HUES6 (cell line): ENCODE measurements at regions not wholly inside any gene's neighbourhood (a gene's known extent, or its start where the extent isn't known, plus 50 kb on each side); places are given as distances from the start of the nearest gene placed in this dataset.

Experiments used
- H3K27ac ChIP-seq: 2 replicates; pipeline ENCODE4 v1.7.0; 2013; ENCODE audit warnings: low read depth, mild to moderate bottlenecking, low read length, inconsistent platforms
- H3K27me3 ChIP-seq: 2 replicates; pipeline ENCODE4 v1.6.1; 2013; ENCODE audit warnings: low read length; ENCODE audit not compliant: control insufficient read depth, insufficient read depth
- H3K36me3 ChIP-seq: 2 replicates; pipeline ENCODE4 v1.6.1; 2013; ENCODE audit warnings: low read length; ENCODE audit not compliant: control insufficient read depth, insufficient read depth
- H3K4me1 ChIP-seq: 2 replicates; pipeline ENCODE4 v1.6.1; 2013; ENCODE audit warnings: low read length; ENCODE audit not compliant: control insufficient read depth, insufficient read depth
- H3K4me3 ChIP-seq: 2 replicates; pipeline ENCODE4 v1.5.1; 2013; ENCODE audit warnings: low read depth, low read length
- H3K9ac ChIP-seq: one replicate; pipeline ENCODE4 v1.6.1; 2013; ENCODE audit warnings: mild to moderate bottlenecking, low read length
- H3K9me3 ChIP-seq: 2 replicates; pipeline ENCODE4 v1.6.1; 2013; ENCODE audit warnings: low read depth, low read length; ENCODE audit not compliant: control insufficient read depth, insufficient read depth

DNA sequence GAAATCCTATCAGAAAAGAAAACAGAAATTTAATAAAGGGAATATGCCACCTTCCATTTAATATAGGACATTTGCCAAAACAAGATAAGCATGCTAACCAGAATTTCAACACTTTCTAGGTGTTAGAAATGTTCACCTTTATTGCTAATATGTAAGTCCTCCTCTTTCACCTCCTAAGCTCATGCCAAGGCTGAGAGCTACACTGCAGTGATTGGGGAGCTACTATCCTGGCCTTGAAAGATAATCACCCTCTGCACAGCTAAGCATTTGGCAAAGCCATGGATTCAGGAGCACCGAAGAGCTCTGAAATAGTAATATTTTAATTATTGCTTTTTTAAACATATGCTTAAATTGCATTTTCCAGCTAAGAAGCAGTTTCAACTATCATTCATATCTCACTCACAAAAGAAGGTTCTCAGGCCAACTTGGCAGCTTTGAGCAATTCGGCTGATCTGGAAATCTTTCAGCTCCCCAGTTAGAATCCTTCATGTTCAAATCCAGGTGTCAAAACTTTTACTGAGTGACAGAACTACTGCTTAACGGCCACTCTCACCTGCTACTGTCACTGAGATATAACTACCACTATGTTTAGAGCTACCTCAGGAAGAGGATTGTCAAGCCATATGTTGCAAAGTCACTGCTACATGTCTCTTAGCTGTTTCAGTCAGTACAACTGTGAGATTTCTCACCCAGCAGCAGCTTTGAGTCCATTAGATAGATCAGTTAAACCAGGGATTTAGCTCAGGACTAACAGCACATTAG lies 302.0 kb downstream of the NFIB start:
- no peaks in the 10 kb centered on the region for H3K9me3 ChIP-seq
- no peaks in the 10 kb centered on the region for H3K36me3 ChIP-seq
- no peak overlapping the region for H3K4me3 ChIP-seq
- 0 out of 2 replicates have a peak, but pooled peaks cover 2% of the 10 kb centered on the region for H3K4me1 ChIP-seq
- no peaks in the 10 kb centered on the region for H3K27me3 ChIP-seq
- no peak overlapping the region for H3K27ac ChIP-seq
- no peak overlapping the region for H3K9ac ChIP-seq

DNA sequence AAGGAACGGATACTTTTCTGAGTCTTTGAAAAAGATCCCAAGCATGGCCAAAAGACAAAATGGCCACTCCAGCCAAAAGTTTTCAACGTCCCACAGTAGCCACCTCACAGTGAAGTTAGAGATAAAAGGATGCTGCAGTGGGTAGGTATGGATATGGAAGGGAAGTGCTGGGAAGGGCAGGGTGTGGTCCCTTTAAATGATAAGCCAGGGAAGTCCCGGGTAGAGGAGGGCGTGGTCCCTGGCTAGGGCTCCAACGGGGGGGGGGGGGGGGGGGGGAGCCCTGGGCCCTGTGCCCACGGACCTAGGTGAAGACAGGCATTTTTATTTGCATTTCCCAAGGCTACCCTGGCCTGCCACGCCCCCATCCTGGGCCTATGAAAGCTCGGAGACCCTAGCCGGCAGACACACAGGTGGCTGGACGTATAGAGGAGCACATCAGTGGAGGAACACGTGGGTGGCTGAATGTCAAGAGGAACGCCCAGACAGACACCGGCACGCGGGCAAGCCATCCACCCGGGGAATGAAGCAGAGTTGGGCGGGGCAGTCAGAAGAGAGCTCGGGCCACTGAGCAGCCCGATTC lies 306.7 kb downstream of the NFIB start:
- Histone ChIP-seq H3K4me3 (no peak overlapping the region), H3K9ac (no peak overlapping the region), H3K9me3 (0 out of 2 replicates have a peak, but pooled peaks cover 2% of the 10 kb centered on the region)

DNA sequence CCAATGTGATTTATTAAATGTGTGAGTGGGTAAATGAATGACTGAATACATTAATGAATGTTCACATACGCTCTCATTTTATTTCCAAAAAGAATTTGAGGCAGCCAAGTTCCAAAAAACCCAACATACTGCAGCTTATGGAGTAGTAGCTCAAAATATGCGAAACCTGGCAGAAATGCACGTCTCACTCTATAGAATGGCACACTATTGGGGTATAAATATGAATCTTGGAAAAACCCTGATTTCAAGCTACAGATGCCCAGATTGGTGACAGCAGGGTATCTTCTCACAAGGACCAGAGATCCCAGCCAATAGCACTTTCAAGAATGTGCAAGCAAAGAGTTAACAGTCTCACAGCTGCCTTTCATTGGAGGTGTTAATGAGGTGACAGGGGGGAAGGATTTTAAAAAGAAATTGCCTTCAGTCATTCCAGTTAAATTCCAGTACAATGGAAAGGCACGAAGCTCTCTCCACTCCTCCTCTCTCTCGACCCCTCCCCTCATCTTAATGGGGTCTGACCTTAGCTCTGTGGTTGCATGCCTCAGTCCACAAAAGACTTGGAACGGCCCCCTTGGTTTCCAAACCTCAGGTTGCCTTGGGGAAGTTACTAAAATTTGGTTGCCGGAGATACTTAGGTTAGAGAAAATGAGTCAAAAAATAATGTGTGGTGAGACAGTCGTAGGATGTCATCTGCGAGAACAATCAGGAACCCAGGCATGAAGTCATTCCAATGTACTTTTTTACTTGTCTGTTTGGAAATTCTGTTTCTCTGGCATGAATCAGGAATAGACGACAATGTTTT lies 307.4 kb downstream of the NFIB start:
- Histone ChIP-seq H3K9me3 (0 out of 2 replicates have a peak, but pooled peaks cover 2% of the 10 kb centered on the region), H3K4me1 (0 out of 2 replicates have a peak, but pooled peaks cover 5% of the 10 kb centered on the region), H3K36me3 (no peaks in the 10 kb centered on the region), H3K27me3 (no peaks in the 10 kb centered on the region), H3K9ac (no peak overlapping the region), H3K4me3 (no peak overlapping the region), H3K27ac (no peak overlapping the region)

More for the DNA sequence above, 306.7 kb downstream of the NFIB start:
- H3K36me3 ChIP-seq: no peaks in the 10 kb centered on the region
- H3K27me3 ChIP-seq: no peaks in the 10 kb centered on the region
- H3K27ac ChIP-seq: no peak overlapping the region
- 0 out of 2 replicates have a peak, but pooled peaks cover 5% of the 10 kb centered on the region for H3K4me1 ChIP-seq

DNA sequence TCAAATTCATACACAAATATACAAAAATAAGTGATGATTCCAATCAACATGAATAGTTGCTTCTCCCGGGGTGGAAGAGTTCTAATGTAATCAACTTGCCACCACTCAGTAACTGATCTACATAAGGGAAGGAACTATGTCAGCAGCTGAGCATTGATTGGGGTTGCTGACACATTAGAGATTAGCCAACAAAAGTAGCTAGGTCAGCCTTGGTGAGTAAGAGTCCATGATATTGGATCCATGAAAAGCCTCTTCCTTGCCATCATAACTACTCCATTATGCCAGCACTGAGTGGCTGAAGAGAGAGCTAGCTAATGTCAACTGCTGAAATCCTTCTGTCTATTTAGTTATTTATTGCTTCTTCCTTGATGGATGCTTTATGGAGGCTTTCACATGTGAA lies 309.8 kb downstream of the NFIB start:
- Histone ChIP-seq H3K9me3 (0 out of 2 replicates have a peak, but pooled peaks cover 2% of the 10 kb centered on the region), H3K4me3 (no peak overlapping the region)

DNA sequence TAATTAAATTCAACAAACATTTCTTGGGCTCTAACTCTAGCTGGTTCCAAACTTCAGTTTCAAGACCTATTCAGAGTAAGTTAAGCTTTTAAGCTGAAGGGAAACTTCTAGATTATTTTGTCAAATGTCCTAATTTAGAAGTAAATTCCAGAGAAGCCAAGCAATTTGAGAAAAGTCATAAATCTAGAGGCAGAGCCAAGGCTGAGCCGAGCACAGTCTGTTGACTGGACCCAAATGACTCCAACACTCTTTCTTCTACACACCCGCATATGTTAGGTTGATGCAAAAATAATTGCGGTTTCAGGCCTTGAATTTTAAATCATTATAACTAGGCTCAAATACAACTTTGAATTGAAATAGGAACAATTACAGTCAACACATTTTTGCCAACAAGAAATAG lies 319.7 kb downstream of the NFIB start:
- no peaks in the 10 kb centered on the region for H3K4me1 ChIP-seq
- H3K9ac ChIP-seq: no peak overlapping the region
- H3K27me3 ChIP-seq: no peaks in the 10 kb centered on the region
- no peak overlapping the region for H3K27ac ChIP-seq
- H3K4me3 ChIP-seq: no peak overlapping the region
- no peaks in the 10 kb centered on the region for H3K9me3 ChIP-seq
- no peaks in the 10 kb centered on the region for H3K36me3 ChIP-seq

More for the DNA sequence above, 309.8 kb downstream of the NFIB start:
- Histone ChIP-seq H3K27ac (no peak overlapping the region), H3K4me1 (0 out of 2 replicates have a peak, but pooled peaks cover 5% of the 10 kb centered on the region), H3K27me3 (no peaks in the 10 kb centered on the region), H3K36me3 (no peaks in the 10 kb centered on the region), H3K9ac (no peak overlapping the region)

DNA sequence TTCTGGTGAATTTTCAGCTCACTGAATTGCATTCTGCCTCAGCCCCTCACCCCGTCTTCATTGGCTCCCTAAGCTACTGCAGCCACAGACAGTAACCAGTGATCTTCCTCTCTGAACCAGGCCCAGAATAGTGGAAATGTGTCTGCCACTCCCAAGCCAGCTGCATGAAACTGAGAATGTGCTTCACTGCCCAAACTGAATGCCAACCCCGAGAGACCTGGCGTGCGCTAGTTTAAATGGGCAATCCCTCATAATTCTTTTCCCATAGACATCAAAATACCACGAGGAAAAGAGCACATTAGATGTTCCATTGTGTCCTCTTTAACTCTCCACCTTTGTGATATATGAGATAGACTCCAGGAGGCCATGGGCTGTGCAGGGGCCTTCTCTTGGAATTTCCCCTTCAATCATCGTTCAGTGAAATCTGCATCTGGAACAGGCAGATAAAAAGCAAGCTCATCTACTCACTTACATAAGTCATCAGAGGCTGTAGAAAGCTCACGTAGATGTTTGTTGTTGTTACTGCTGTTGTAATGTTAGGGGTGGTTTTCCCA lies 320.2 kb downstream of the NFIB start:
- Histone ChIP-seq H3K4me3 (no peak overlapping the region), H3K27me3 (no peaks in the 10 kb centered on the region), H3K36me3 (no peaks in the 10 kb centered on the region)

DNA sequence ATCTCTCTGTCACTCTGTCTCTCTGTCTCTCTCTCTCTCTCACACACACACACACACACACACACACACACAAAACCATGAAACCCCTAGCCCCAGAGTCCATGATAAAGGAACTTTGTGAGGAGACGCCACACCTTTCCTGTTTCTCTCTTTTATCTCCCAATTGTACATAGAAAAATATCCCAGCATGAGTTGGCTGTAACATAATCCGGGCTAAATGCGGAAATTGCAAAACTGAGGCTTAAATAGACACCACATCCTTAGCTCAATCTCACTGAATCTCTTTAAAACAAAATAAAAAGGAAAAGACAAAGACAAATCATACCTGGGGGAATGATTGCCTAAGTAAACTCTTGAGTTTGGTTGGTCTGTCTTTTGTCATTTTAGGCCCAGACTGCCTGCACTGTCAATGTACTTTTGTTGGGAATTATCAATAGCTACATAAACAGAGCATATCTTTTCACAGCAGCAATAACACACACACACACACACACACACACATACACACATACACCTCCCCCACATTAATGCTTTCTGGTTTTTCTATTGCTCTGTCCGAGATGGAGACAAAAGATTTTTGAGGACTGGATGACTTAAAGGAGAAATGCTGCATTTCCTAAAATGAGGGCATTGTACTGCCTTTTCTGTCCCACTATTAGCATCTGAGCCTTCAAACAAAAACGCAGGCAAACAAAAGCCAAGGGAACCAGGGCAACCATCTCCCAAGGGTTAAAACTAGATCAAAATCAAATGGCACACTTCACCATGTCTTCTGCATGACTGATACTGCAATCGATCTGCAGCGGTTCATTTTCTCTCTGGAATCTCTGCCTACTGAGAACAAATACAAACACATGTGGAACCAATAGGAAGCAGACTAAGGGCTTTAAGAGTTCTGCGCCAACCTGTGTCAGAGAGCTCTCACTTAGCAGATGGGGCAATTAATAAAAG lies 321.5 kb downstream of the NFIB start:
- Histone ChIP-seq H3K36me3 (no peaks in the 10 kb centered on the region), H3K27me3 (no peaks in the 10 kb centered on the region), H3K4me1 (no peaks in the 10 kb centered on the region), H3K27ac (no peak overlapping the region), H3K9ac (no peak overlapping the region), H3K4me3 (no peak overlapping the region), H3K9me3 (no peaks in the 10 kb centered on the region)

More for the DNA sequence above, 320.2 kb downstream of the NFIB start:
- no peak overlapping the region for H3K27ac ChIP-seq
- no peaks in the 10 kb centered on the region for H3K4me1 ChIP-seq
- no peak overlapping the region for H3K9ac ChIP-seq
- H3K9me3 ChIP-seq: no peaks in the 10 kb centered on the region

DNA sequence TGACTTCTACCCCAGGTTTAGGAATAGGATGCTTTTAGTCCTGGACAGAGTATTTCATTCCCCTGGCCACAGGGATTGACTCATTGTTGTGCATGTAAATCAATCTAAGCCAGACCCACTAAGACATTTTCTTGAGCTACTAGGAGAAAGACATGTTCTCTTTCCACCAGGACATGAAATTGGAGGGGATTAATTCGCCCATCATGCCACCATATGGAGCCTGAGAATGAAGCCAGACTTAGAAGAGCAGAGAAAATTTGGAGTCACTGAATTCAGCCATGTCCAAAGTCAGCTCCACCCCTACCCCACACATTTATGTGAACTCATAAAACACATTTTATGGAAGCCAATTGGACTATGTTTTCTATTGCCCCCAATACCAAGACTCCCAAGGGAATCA lies 322.5 kb downstream of the NFIB start:
- H3K27ac ChIP-seq: no peak overlapping the region

DNA sequence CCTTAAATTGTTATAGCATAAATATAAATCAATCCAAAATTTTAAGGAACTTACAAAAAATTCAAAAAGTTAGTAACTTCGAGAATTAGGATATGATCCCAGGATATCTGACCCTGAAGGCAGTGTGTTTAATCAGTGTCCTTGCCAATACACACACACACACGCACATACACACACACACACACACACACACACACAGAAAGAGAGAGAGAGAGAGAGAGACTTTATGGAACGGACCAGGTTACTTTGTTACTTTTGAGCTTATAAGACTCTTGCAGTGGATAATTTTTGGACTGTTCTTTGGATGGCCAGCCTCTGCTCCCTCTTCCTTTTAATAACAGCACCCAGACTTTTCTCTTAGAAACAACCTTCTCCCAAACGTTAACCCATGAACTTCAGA lies 322.9 kb downstream of the NFIB start:
- Histone ChIP-seq H3K27ac (no peak overlapping the region), H3K27me3 (no peaks in the 10 kb centered on the region), H3K36me3 (no peaks in the 10 kb centered on the region), H3K9ac (no peak overlapping the region), H3K4me3 (no peak overlapping the region), H3K4me1 (no peaks in the 10 kb centered on the region), H3K9me3 (peaks cover 4% of the 10 kb centered on the region; the same call in 1 of the 2 replicates)

More for the DNA sequence above, 322.5 kb downstream of the NFIB start:
- Histone ChIP-seq H3K4me1 (no peaks in the 10 kb centered on the region), H3K9me3 (peaks cover 3% of the 10 kb centered on the region; the same call in 1 of the 2 replicates), H3K36me3 (no peaks in the 10 kb centered on the region), H3K9ac (no peak overlapping the region), H3K4me3 (no peak overlapping the region), H3K27me3 (no peaks in the 10 kb centered on the region)

DNA sequence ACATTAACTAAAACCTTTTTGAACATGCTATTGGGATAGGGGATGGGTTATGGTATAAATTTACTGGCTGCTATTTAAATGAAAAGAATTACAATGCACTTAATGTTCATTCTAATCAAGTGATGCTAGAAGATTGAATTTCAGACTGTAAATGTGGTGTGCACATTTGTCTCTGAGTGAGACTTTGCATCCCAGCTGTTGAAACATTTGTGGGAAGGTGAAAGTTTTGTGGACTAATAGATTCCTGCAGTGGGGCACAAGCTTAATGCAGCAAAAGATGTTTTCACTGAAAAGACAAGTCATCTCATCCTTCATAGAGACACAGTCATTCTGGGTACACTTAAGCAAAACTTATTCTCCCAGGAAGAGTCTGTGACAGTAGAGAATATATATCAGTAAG lies 323.6 kb downstream of the NFIB start:
- Histone ChIP-seq H3K27me3 (no peaks in the 10 kb centered on the region), H3K9ac (no peak overlapping the region), H3K27ac (no peak overlapping the region), H3K4me3 (no peak overlapping the region), H3K9me3 (peaks cover 4% of the 10 kb centered on the region; the same call in 1 of the 2 replicates), H3K4me1 (no peaks in the 10 kb centered on the region), H3K36me3 (no peaks in the 10 kb centered on the region)
